HL-60 (cell line): ENCODE measurements at regions not wholly inside any gene's neighbourhood (a gene's known extent, or its start where the extent isn't known, plus 50 kb on each side); places are given as distances from the start of the nearest gene placed in this dataset.

ENCODE experiments used
- CTCF ChIP-seq: IDR thresholded peaks from one replicate; pipeline ENCODE4 v1.5.1; 2011; ENCODE audit warnings: low read length, control low read depth, inconsistent platforms; ENCODE audit not compliant: insufficient read depth
- POLR2AphosphoS5 ChIP-seq: IDR thresholded peaks from 2 replicates; pipeline ENCODE4 v1.6.1; 2012; ENCODE audit warnings: low read depth
- REST ChIP-seq: IDR thresholded peaks from 2 replicates; pipeline ENCODE4 v1.6.1; 2012; ENCODE audit warnings: low read depth; ENCODE audit not compliant: insufficient replicate concordance

- TF ChIP-seq CTCF (no peak), POLR2AphosphoS5 (no peak), REST (no peak)
Observed at GRCh38 chr10:131846240-131847101, 54.3 kb upstream of the PPP2R2D start.
